ENCODE measurements at regions not wholly inside any gene's neighbourhood (a gene's known extent, or its start where the extent isn't known, plus 50 kb on each side); places are given as distances from the start of the nearest gene placed in this dataset.
"Not testable (repeated sequence)": the region's sequence is repeated elsewhere in the genome, so short reads cannot be mapped to it uniquely, and the experiment has no call there.

GRCh38 chrX:40244980-40245379 lies 147.2 kb upstream of the BCOR start:
- Histone ChIP-seq H3K4me3 (no peak overlapping the region), H3K36me3 (no peaks in the 10 kb centered on the region), H3K27me3 (replicated peaks) (no peaks in the 10 kb centered on the region), H3K9me3 (replicated peaks) (no peaks in the 10 kb centered on the region), H3K4me1 (replicated peaks) (peaks cover 17% of the 10 kb centered on the region), H3K27ac (no peak overlapping the region)
- DNase-seq (ENCODE audit: low read depth in 1 of 2, low spot score in 2 of 2) = no peak

GRCh38 chrX:40243755-40244515 lies 146.2 kb upstream of the BCOR start:
- no peak for DNase-seq (ENCODE audit: low read depth in 1 of 2, low spot score in 2 of 2)
- no peaks in the 10 kb centered on the region for H3K9me3 ChIP-seq (replicated peaks)
- no peak overlapping the region for H3K4me3 ChIP-seq
- H3K4me1 ChIP-seq (replicated peaks) = peaks cover 17% of the 10 kb centered on the region
- H3K36me3 ChIP-seq = no peaks in the 10 kb centered on the region
- no peak overlapping the region for H3K27ac ChIP-seq
- no peaks in the 10 kb centered on the region for H3K27me3 ChIP-seq (replicated peaks)

GRCh38 chrX:40240844-40241243 lies 143.1 kb upstream of the BCOR start:
- Histone ChIP-seq H3K27me3 (replicated peaks) (no peaks in the 10 kb centered on the region), H3K4me1 (replicated peaks) (peaks cover 12% of the 10 kb centered on the region), H3K36me3 (no peaks in the 10 kb centered on the region), H3K27ac (no peak overlapping the region), H3K9me3 (replicated peaks) (no peaks in the 10 kb centered on the region), H3K4me3 (no peak overlapping the region)
- no peak for DNase-seq (ENCODE audit: low read depth in 1 of 2, low spot score in 2 of 2)

- Histone ChIP-seq H3K9me3 (replicated peaks) (no peaks in the 10 kb centered on the region), H3K4me1 (replicated peaks) (no peaks in the 10 kb centered on the region), H3K27ac (no peak overlapping the region), H3K4me3 (no peak overlapping the region), H3K36me3 (no peaks in the 10 kb centered on the region), H3K27me3 (replicated peaks) (no peaks in the 10 kb centered on the region)
- no peak for DNase-seq (ENCODE audit: low read depth in 1 of 2, low spot score in 2 of 2)
Measured at GRCh38 chrX:40237731-40238178, 140.0 kb upstream of the BCOR start.

- H3K4me3 ChIP-seq = no peak overlapping the region
- no peaks in the 10 kb centered on the region for H3K36me3 ChIP-seq
- H3K27me3 ChIP-seq (replicated peaks) = no peaks in the 10 kb centered on the region
- H3K4me1 ChIP-seq (replicated peaks) = no peaks in the 10 kb centered on the region
- no peaks in the 10 kb centered on the region for H3K9me3 ChIP-seq (replicated peaks)
- no peak overlapping the region for H3K27ac ChIP-seq
- DNase-seq (ENCODE audit: low read depth in 1 of 2, low spot score in 2 of 2) = no peak
Measured at GRCh38 chrX:40230646-40231045, 132.9 kb upstream of the BCOR start.

GRCh38 chrX:40227125-40227524 lies 129.4 kb upstream of the BCOR start:
- no peaks in the 10 kb centered on the region for H3K9me3 ChIP-seq (replicated peaks)
- DNase-seq (ENCODE audit: low read depth in 1 of 2, low spot score in 2 of 2) = no peak
- no peaks in the 10 kb centered on the region for H3K4me1 ChIP-seq (replicated peaks)

GRCh38 chrX:40224658-40225057 lies 126.9 kb upstream of the BCOR start:
- no peak for DNase-seq (ENCODE audit: low read depth in 1 of 2, low spot score in 2 of 2)
- Histone ChIP-seq H3K27me3 (replicated peaks) (no peaks in the 10 kb centered on the region), H3K4me3 (no peak overlapping the region), H3K4me1 (replicated peaks) (no peaks in the 10 kb centered on the region), H3K27ac (no peak overlapping the region), H3K36me3 (no peaks in the 10 kb centered on the region), H3K9me3 (replicated peaks) (no peaks in the 10 kb centered on the region)

More at GRCh38 chrX:40227125-40227524, 129.4 kb upstream of the BCOR start:
- no peak overlapping the region for H3K4me3 ChIP-seq
- H3K27ac ChIP-seq = no peak overlapping the region
- no peaks in the 10 kb centered on the region for H3K36me3 ChIP-seq
- H3K27me3 ChIP-seq (replicated peaks) = no peaks in the 10 kb centered on the region

GRCh38 chrX:40222612-40223011 lies 124.9 kb upstream of the BCOR start:
- H3K36me3 ChIP-seq; DNase-seq (ENCODE audit: low read depth in 1 of 2, low spot score in 2 of 2); H3K4me1 ChIP-seq (replicated peaks); H3K27ac ChIP-seq; H3K9me3 ChIP-seq (replicated peaks); H3K27me3 ChIP-seq (replicated peaks); H3K4me3 ChIP-seq: not testable (repeated sequence)

GRCh38 chrX:40213092-40213491 lies 115.3 kb upstream of the BCOR start:
- Histone ChIP-seq H3K4me1 (replicated peaks) (no peaks in the 10 kb centered on the region), H3K27me3 (replicated peaks) (no peaks in the 10 kb centered on the region), H3K27ac (no peak overlapping the region), H3K36me3 (no peaks in the 10 kb centered on the region), H3K4me3 (no peak overlapping the region), H3K9me3 (replicated peaks) (no peaks in the 10 kb centered on the region)
- no peak for DNase-seq (ENCODE audit: low read depth in 1 of 2, low spot score in 2 of 2)

GRCh38 chrX:40209951-40210617 lies 112.3 kb upstream of the BCOR start:
- peak in 1 of 2 experiments; percentile 2 for DNase-seq (ENCODE audit: low read depth in 1 of 2, low spot score in 2 of 2)
- no peak overlapping the region for H3K27ac ChIP-seq
- no peak overlapping the region for H3K4me3 ChIP-seq

GRCh38 chrX:40207626-40208025 lies 109.9 kb upstream of the BCOR start:
- Histone ChIP-seq H3K9me3 (replicated peaks) (no peaks in the 10 kb centered on the region), H3K4me3 (no peak overlapping the region), H3K27ac (no peak overlapping the region), H3K27me3 (replicated peaks) (no peaks in the 10 kb centered on the region), H3K4me1 (replicated peaks) (no peaks in the 10 kb centered on the region), H3K36me3 (no peaks in the 10 kb centered on the region)
- DNase-seq (ENCODE audit: low read depth in 1 of 2, low spot score in 2 of 2) = peak; percentile 2 to 44

More at GRCh38 chrX:40209951-40210617, 112.3 kb upstream of the BCOR start:
- Histone ChIP-seq H3K27me3 (replicated peaks) (no peaks in the 10 kb centered on the region), H3K36me3 (no peaks in the 10 kb centered on the region), H3K4me1 (replicated peaks) (no peaks in the 10 kb centered on the region), H3K9me3 (replicated peaks) (no peaks in the 10 kb centered on the region)

- Histone ChIP-seq H3K27ac (no peak overlapping the region), H3K4me3 (no peak overlapping the region), H3K4me1 (replicated peaks) (no peaks in the 10 kb centered on the region), H3K9me3 (replicated peaks) (no peaks in the 10 kb centered on the region), H3K27me3 (replicated peaks) (no peaks in the 10 kb centered on the region), H3K36me3 (no peaks in the 10 kb centered on the region)
- no peak for DNase-seq (ENCODE audit: low read depth in 1 of 2, low spot score in 2 of 2)
Measured at GRCh38 chrX:40205471-40205870, 107.7 kb upstream of the BCOR start.

- Histone ChIP-seq H3K4me3 (no peak overlapping the region), H3K4me1 (replicated peaks) (no peaks in the 10 kb centered on the region), H3K27ac (no peak overlapping the region), H3K9me3 (replicated peaks) (no peaks in the 10 kb centered on the region), H3K27me3 (replicated peaks) (no peaks in the 10 kb centered on the region), H3K36me3 (no peaks in the 10 kb centered on the region)
- no peak for DNase-seq (ENCODE audit: low read depth in 1 of 2, low spot score in 2 of 2)
Measured at GRCh38 chrX:40202456-40202855, 104.7 kb upstream of the BCOR start.

GRCh38 chrX:40201329-40201885 lies 103.6 kb upstream of the BCOR start:
- Histone ChIP-seq H3K27ac (no peak overlapping the region), H3K4me1 (replicated peaks) (no peaks in the 10 kb centered on the region), H3K9me3 (replicated peaks) (no peaks in the 10 kb centered on the region), H3K27me3 (replicated peaks) (no peaks in the 10 kb centered on the region), H3K36me3 (no peaks in the 10 kb centered on the region), H3K4me3 (no peak overlapping the region)
- DNase-seq (ENCODE audit: low read depth in 1 of 2, low spot score in 2 of 2) = no peak

All from SJSA1 (cell line).